ENCODE measurements at regions not wholly inside any gene's neighbourhood (a gene's known extent, or its start where the extent isn't known, plus 50 kb on each side); places are given as distances from the start of the nearest gene placed in this dataset.

GRCh38 chr3:22451501-22451900, 700.5 kb upstream of the ZNF385D start:
- Histone ChIP-seq H4K20me1 (ENCODE audit: insufficient read depth, low read length) (no peaks in the 10 kb centered on the region), H3K27me3 (ENCODE audit: insufficient read depth, low read length) (no peaks in the 10 kb centered on the region), H3K4me2 (ENCODE audit: insufficient read depth, low read length) (no peak overlapping the region), H3K4me1 (ENCODE audit: insufficient read depth, low read length) (no peaks in the 10 kb centered on the region), H3K36me3 (ENCODE audit: insufficient read depth, low read length) (no peaks in the 10 kb centered on the region), H2AFZ (ENCODE audit: low read length) (no peak overlapping the region), H3K4me3 (ENCODE audit: insufficient read depth, low read length) (no peak overlapping the region), H3K79me2 (ENCODE audit: insufficient read depth, low read length) (no peaks in the 10 kb centered on the region), H3K27ac (ENCODE audit: low read depth, low read length) (no peak overlapping the region), H3K9me3 (ENCODE audit: low read depth, low read length) (peaks cover 3% of the 10 kb centered on the region)
- no peak for TF ChIP-seq CTCF (IDR thresholded peaks at IDR 0.05; ENCODE audit: extremely low read depth, low read depth, low read length)
- DNase-seq (ENCODE audit: insufficient read length, low spot score, missing footprints), result no peak

GRCh38 chr3:22453906-22454535, 703.0 kb upstream of the ZNF385D start:
- Histone ChIP-seq H3K9me3 (ENCODE audit: low read depth, low read length) (peaks cover 3% of the 10 kb centered on the region), H3K36me3 (ENCODE audit: insufficient read depth, low read length) (no peaks in the 10 kb centered on the region), H3K4me3 (ENCODE audit: insufficient read depth, low read length) (no peak overlapping the region), H3K79me2 (ENCODE audit: insufficient read depth, low read length) (no peaks in the 10 kb centered on the region), H2AFZ (ENCODE audit: low read length) (no peak overlapping the region), H4K20me1 (ENCODE audit: insufficient read depth, low read length) (no peaks in the 10 kb centered on the region), H3K4me1 (ENCODE audit: insufficient read depth, low read length) (no peaks in the 10 kb centered on the region), H3K4me2 (ENCODE audit: insufficient read depth, low read length) (no peak overlapping the region), H3K27ac (ENCODE audit: low read depth, low read length) (no peak overlapping the region), H3K27me3 (ENCODE audit: insufficient read depth, low read length) (no peaks in the 10 kb centered on the region)
- DNase-seq (ENCODE audit: insufficient read length, low spot score, missing footprints), result no peak
- TF ChIP-seq CTCF (IDR thresholded peaks at IDR 0.05; ENCODE audit: extremely low read depth, low read depth, low read length), result no peak

GRCh38 chr3:22469995-22470394, 719.0 kb upstream of the ZNF385D start:
- H3K27ac ChIP-seq (ENCODE audit: low read depth, low read length), result no peak overlapping the region
- H2AFZ ChIP-seq (ENCODE audit: low read length), result no peak overlapping the region
- TF ChIP-seq CTCF (IDR thresholded peaks at IDR 0.05; ENCODE audit: extremely low read depth, low read depth, low read length), result no peak
- no peak for DNase-seq (ENCODE audit: insufficient read length, low spot score, missing footprints)
- H3K27me3 ChIP-seq (ENCODE audit: insufficient read depth, low read length), result peaks cover 2% of the 10 kb centered on the region
- no peaks in the 10 kb centered on the region for H3K9me3 ChIP-seq (ENCODE audit: low read depth, low read length)
- H3K4me3 ChIP-seq (ENCODE audit: insufficient read depth, low read length), result no peak overlapping the region
- no peaks in the 10 kb centered on the region for H3K4me1 ChIP-seq (ENCODE audit: insufficient read depth, low read length)
- no peaks in the 10 kb centered on the region for H3K79me2 ChIP-seq (ENCODE audit: insufficient read depth, low read length)
- no peak overlapping the region for H3K4me2 ChIP-seq (ENCODE audit: insufficient read depth, low read length)
- no peaks in the 10 kb centered on the region for H3K36me3 ChIP-seq (ENCODE audit: insufficient read depth, low read length)
- no peaks in the 10 kb centered on the region for H4K20me1 ChIP-seq (ENCODE audit: insufficient read depth, low read length)

GRCh38 chr3:22471557-22471956, 720.5 kb upstream of the ZNF385D start:
- Histone ChIP-seq H3K4me2 (ENCODE audit: insufficient read depth, low read length) (no peak overlapping the region), H3K27ac (ENCODE audit: low read depth, low read length) (no peak overlapping the region), H4K20me1 (ENCODE audit: insufficient read depth, low read length) (no peaks in the 10 kb centered on the region), H2AFZ (ENCODE audit: low read length) (no peak overlapping the region), H3K9me3 (ENCODE audit: low read depth, low read length) (no peaks in the 10 kb centered on the region), H3K79me2 (ENCODE audit: insufficient read depth, low read length) (no peaks in the 10 kb centered on the region), H3K4me1 (ENCODE audit: insufficient read depth, low read length) (no peaks in the 10 kb centered on the region), H3K27me3 (ENCODE audit: insufficient read depth, low read length) (peaks cover 2% of the 10 kb centered on the region), H3K4me3 (ENCODE audit: insufficient read depth, low read length) (no peak overlapping the region), H3K36me3 (ENCODE audit: insufficient read depth, low read length) (no peaks in the 10 kb centered on the region)
- no peak for TF ChIP-seq CTCF (IDR thresholded peaks at IDR 0.05; ENCODE audit: extremely low read depth, low read depth, low read length)
- no peak for DNase-seq (ENCODE audit: insufficient read length, low spot score, missing footprints)
